ENCODE measurements at regions not wholly inside any gene's neighbourhood (a gene's known extent, or its start where the extent isn't known, plus 50 kb on each side); places are given as distances from the start of the nearest gene placed in this dataset.

- TF ChIP-seq MAX (IDR thresholded peaks at IDR 0.05; ENCODE audit: insufficient read depth, insufficient read length) (no peak), CTCF (IDR thresholded peaks at IDR 0.05; ENCODE audit: extremely low read depth in 1 of 2, insufficient read depth in 1 of 2, low read depth in 1 of 2, low read length in 2 of 2) (no peak), POLR2A (IDR thresholded peaks at IDR 0.05; ENCODE audit: low read depth, low read length) (no peak), EZH2 (IDR thresholded peaks at IDR 0.05; ENCODE audit: borderline replicate concordance, low read depth, low read length, severe bottlenecking) (no peak), POLR2AphosphoS5 (IDR thresholded peaks at IDR 0.05; ENCODE audit: insufficient read depth, low read depth, low read length) (no peak)
Observed at GRCh38 chr10:106107706-106108105, 1056.8 kb downstream of the SORCS1 start.

Measured in endothelial cell of umbilical vein (primary cell).